Skin of body (tissue), 1 donor: ENCODE measurements at regions not wholly inside any gene's neighbourhood (a gene's known extent, or its start where the extent isn't known, plus 50 kb on each side); places are given as distances from the start of the nearest gene placed in this dataset.

ENCODE experiments used
- DNase-seq: peaks from one replicate; lab custom pipeline; 2025; lab: John Stamatoyannopoulos, UW

DNA sequence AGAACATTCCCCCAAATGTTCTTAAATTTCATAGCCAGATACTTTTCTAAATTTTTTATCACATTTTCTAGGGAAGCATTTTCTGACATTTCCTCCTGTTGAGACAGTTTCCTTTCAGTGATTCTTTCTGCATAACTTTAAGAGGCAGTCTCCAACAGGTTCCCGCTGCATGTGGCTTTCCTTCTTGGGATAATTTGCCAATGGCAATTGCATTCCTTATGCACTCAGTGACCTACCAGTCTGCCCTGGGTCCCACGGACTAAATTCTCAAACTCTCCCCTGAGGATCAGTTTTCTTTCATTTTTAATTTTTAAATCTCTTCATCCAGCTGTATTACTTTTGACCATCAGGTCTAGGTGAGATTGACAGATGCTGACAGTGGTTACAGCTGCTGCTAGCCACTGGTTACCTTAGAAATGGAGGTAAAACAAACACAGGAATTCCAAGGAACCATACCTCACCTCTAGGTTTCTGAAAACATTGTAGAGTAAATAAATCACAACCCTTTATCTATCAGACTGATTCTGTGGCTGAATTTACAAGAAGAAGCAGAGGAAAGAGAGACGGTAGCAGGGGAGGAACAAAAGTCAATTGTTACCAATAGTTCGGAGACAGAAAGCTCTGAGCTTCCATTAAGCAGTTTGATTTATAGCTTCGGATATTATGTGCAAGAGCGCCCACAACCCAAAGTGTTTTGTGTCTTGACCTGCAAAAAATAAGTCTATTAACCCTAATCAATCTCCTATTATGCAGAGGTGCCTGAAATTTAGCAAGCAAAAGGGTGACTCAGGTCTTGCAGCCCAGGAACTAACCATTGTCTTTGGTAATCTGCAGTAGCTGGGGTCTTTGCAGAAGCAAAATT is 216.0 kb downstream of the PMP22 start:
- no peak for DNase-seq

DNA sequence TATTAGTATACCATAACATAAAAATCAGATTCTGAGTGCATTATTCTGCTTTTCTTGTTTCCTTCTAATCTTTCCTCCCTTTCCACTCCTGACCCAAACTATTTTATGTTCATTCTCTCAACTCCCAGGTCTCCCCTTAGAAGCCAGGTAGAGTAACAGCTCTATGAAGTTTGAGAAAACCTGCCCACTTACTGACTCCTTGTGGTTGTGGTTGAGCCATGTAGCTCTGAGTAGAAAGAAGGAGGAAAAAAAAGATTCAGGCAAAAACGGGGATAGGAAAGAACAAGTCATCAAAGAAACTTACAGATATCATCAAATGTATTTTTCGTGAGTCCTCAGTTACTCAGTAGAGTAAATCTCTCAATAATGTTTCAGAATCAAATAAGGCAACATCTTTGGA is 216.7 kb downstream of the PMP22 start:
- DNase-seq = no peak

- no peak for DNase-seq
These were observed 222.8 kb downstream of the PMP22 start for GRCh38 chr17:15042311-15042710.

DNA sequence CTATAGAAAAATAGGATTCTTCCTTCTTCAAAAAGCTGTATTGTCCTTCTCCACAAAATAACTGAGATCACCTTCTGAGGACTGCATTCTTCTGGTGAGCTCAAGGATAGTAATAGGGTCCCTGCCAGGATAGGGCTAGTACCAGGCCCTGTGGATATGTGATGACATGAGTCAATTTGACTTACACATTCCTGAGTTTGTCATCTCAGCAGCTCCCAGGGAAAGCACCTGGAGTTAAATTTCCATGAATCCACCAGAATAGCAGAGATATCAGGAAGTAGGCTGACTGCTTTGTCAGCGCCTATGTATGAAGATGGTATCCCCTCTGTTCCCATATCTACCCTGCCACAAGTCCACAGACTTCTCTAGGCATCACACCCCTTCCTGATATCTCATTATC is 225.8 kb downstream of the PMP22 start:
- no peak for DNase-seq

- DNase-seq = peak; percentile 28
These were observed 226.5 kb downstream of the PMP22 start for GRCh38 chr17:15038656-15039055.

DNA sequence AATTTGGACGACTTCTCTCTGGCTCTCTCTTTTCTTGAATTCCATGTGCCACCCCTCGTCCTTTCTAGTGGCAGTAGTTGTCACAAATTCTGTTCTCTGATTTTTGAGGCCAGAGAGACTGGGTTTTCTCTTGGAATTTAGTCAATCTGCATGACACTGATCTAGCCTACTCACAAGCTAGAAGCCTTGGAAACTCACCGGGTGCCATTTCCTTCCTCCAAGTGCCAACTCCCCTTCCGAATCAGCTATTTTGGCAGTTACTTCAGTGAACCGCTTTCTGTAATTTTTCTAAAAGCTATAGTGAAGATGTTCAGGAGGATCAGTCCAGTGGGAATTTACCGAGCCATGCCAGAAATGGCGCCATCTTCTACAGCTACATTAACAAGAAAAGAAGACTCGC is 228.9 kb downstream of the PMP22 start:
- no peak for DNase-seq

DNA sequence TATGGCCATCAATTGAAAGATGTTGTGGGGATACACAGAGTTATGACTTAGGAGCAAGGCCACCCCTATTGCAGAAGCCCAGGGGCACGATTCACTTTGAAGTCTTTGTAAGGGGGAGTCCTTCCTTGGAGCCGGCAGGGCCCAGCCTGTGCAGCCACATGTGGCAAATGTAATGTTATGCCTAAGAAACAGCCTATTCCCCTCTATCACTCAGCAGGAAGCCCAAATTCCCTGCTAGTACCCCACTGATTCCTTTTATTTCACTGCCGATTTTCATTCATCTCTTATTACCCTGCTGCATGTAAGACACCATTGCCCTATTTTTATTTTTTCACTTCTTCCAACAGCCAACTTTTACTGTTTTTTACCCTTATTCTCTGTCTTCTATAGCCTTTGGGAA is 233.2 kb downstream of the PMP22 start:
- DNase-seq = no peak

DNA sequence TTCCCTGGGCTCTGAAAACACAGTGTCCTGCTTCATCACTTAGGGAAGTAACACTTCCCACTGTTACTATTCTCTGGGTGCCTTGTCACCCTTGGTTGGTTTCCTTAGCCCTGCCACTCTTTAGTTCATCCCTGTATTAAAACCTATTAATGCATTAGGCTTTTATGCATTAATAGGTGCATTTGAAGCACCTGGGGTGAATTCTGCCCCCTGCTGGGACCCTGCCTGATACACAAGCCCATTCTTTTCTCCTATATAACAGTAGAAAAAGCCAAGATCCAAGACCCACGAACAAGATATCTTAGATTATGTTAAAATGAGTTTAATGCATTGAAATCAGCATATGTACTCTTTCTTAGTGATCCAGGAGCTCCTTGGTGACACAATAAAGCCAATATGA is 235.7 kb downstream of the PMP22 start:
- DNase-seq = no peak

DNA sequence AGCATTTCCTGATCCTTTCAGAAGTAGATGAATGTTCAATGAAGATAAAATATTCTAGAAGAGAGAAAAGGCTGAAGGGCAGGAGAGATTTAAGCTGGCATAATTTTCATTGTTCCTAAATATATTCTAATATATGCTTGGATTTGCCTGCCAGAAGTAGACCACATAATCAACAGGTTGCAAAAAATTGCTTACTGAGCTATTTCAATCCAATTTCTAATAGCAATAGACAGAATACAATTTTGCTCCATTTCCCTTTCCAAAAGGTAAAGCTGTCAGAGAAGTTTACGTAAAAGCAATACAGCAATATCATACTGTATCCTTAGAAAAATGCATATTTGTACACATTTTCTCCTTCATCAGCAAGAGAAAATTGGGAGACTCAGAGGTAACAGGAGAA is 237.3 kb downstream of the PMP22 start:
- DNase-seq = no peak

- no peak for DNase-seq
These were observed 239.0 kb downstream of the PMP22 start for GRCh38 chr17:15026088-15026487.

- no peak for DNase-seq
These were observed 241.4 kb downstream of the PMP22 start for GRCh38 chr17:15023589-15024336.

- no peak for DNase-seq
These were observed 246.0 kb downstream of the PMP22 start for GRCh38 chr17:15019158-15019557.

DNA sequence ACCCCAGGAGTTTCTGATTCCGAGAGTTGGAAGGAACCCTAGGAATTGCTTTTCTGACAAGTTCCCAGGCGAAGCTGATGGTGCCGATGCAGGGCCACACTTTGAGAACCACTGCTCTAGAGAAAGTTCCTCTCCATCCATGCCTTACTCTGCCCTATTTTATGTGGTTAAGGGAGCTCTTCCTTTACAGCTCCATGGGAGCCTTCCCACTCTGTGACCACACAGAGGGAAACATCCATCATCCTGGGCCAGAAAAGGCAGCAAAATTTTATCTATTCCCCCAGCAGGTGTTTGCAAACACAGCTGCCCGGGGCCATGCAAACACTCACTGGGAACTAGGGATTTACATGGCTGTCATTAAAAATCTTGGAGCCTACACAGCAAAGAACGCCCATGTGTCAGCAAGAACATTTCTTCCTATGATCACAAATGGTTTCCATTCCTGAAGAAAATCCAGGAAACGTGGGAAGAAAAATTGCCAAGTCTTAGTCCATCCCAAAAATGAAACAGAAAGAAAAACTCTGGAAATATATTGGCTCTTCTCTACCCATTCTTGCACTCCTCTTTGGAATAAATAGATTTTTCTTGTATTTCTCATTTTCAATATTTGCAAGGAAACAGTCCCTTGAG is 252.7 kb downstream of the PMP22 start:
- DNase-seq = peak; percentile 19

GRCh38 chr17:15009087-15009486 is 256.0 kb downstream of the PMP22 start:
- DNase-seq = no peak

DNA sequence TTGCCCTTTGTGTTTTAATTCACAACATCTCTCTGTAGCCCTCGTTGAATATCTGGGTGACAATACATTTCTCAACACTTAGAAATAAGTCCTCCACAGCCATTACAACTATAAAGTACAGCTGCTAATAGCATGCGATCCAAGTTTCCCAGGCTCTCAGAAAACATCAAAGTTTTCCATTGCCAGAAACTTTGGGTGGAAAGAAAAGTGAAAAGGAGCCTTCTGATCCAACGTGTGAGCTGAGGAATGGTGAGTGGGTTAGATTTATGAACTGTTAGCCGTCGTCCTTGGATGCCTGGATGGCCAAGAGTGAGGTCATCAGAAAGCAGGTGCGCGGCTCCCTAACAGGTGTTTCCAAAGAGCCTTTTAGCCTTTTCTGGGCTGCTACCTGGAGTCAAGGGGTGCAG is 258.0 kb downstream of the PMP22 start:
- DNase-seq = peak; percentile 61

GRCh38 chr17:15006421-15007128 is 258.6 kb downstream of the PMP22 start:
- no peak for DNase-seq

DNA sequence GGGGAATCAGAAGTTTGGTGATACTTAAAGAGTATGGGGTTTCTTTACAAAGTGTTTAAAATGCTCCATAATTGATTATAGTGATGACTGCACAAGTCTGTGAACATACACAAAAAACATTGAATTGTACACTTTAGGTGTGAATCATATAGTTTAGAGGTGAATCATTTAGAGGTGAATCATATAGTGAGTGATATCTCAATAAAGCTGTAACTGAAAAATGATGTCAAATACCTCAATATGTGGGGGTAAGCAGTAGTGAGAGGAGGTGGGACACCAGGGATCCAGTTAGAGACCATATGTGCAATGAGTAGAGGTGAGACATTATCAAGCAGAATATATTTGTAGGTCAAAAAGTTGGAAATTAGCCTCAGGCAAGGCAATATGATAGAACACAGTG is 264.5 kb downstream of the PMP22 start:
- no peak for DNase-seq

GRCh38 chr17:14997290-14997689 is 267.8 kb downstream of the PMP22 start:
- no peak for DNase-seq

DNA sequence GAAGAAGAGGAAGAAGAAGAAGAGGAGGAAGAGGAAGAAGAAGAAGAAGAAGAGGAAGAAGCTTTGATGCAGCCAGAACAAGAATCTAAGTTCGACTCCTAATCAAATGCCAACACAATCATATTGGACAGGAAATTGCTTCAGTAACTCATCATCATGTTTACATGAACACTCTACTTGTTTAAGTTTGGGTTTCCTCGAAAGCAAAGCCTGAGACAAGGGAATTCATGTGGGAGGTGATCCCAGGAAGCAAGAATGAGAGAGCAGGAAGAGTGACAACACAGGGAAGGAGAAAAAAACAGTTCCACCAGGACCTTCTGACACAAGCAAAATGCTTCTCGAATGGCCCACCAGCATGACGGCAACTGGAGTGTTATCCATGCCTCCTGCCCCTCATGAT is 279.0 kb downstream of the PMP22 start:
- no peak for DNase-seq

GRCh38 chr17:14972844-14973243 is 292.3 kb downstream of the PMP22 start:
- no peak for DNase-seq

- no peak for DNase-seq
These were observed 294.1 kb downstream of the PMP22 start for GRCh38 chr17:14971054-14971453.
